Activated CD8-positive, alpha-beta memory T cell treated with anti-CD3 and anti-CD28 coated beads, Interleukin-2, amount 10 ng/mL, durations not matched to agents 7 days and 5 days (primary cell): ENCODE measurements at regions not wholly inside any gene's neighbourhood (a gene's known extent, or its start where the extent isn't known, plus 50 kb on each side); places are given as distances from the start of the nearest gene placed in this dataset.
A peak's percentile ranks its signal among the peaks of the same experiment; 100 is the strongest.
"Not testable (repeated sequence)": the region's sequence is repeated elsewhere in the genome, so short reads cannot be mapped to it uniquely, and the experiment has no call there.

Source experiments
- ATAC-seq: fragments of 150-1000 bp; cut with Tn5 transposase; one replicate; pipeline ENCODE4 v1.10.0; 2021; ENCODE audit warnings: moderate library complexity
- CTCF ChIA-PET: fragments of 350-600 bp; sonication (Branson Sonifier 250); formaldehyde crosslinking; loops from one replicate; lab custom pipeline; 2021; ENCODE audit warnings: antibody characterized with exemption; lab: Charles Lee
- DNase-seq: peaks from one replicate; pipeline ENCODE4 v3.0.0-alpha.2; 2020
- H3K27ac Mint-ChIP-seq: one replicate; pipeline ENCODE4 v1.8.0; 2021; ENCODE audit warnings: mild to moderate bottlenecking, mixed read lengths
- H3K27me3 Mint-ChIP-seq: one replicate; pipeline ENCODE4 v1.8.0; 2021; ENCODE audit warnings: mixed read lengths
- H3K36me3 Mint-ChIP-seq: one replicate; pipeline ENCODE4 v1.8.0; 2021; ENCODE audit warnings: mild to moderate bottlenecking, mixed read lengths
- H3K4me1 Mint-ChIP-seq: one replicate; pipeline ENCODE4 v1.8.0; 2021; ENCODE audit warnings: mixed read lengths
- H3K4me3 Mint-ChIP-seq: one replicate; pipeline ENCODE4 v1.8.0; 2021; ENCODE audit warnings: mild to moderate bottlenecking, moderate library complexity, mixed read lengths
- H3K9me3 Mint-ChIP-seq: one replicate; pipeline ENCODE4 v1.8.0; 2022; ENCODE audit warnings: low read depth, mixed read lengths

- CTCF ChIA-PET = interaction anchor here (0.9 to 1.1 kb wide), 2 partner anchors 9 to 11 kb away, joined by 3 to 4 read pairs; no protein-coding TSS in a partner anchor
- ATAC-seq (peak; percentile 70), DNase-seq (no peak)
- no peak overlapping the region for H3K4me3 Mint-ChIP-seq
- H3K36me3 Mint-ChIP-seq = peaks cover 2% of the 10 kb centered on the region
- H3K4me1 Mint-ChIP-seq = peaks cover 26% of the 10 kb centered on the region
- H3K9me3 Mint-ChIP-seq = no peaks in the 10 kb centered on the region
- H3K27me3 Mint-ChIP-seq = no peaks in the 10 kb centered on the region
- H3K27ac Mint-ChIP-seq = no peak overlapping the region
Measured at GRCh38 chr2:12555012-12555645, 161.6 kb upstream of the TRIB2 start.

- DNase-seq = peak; percentile 48
- CTCF ChIA-PET = interaction anchor here (1.1 to 1.5 kb wide), 2 partner anchors 104 to 160 kb away, joined by 3 to 4 read pairs; partner anchors contain the start of gene TRIB2
Measured at GRCh38 chr2:12556762-12557161, 160.0 kb upstream of the TRIB2 start.

GRCh38 chr2:12557688-12558087, 159.0 kb upstream of the TRIB2 start:
- Mint-ChIP-seq H3K27ac (no peak overlapping the region), H3K27me3 (no peaks in the 10 kb centered on the region), H3K9me3 (no peaks in the 10 kb centered on the region), H3K36me3 (peaks cover 2% of the 10 kb centered on the region), H3K4me3 (no peak overlapping the region), H3K4me1 (peaks cover 30% of the 10 kb centered on the region)
- no peak for DNase-seq
- CTCF ChIA-PET = interaction anchor here (1.5 kb wide), 1 partner anchor 159 kb away, joined by 4 read pairs; the partner anchor contains the start of gene TRIB2
- ATAC-seq = no peak

More at GRCh38 chr2:12556762-12557161, 160.0 kb upstream of the TRIB2 start:
- ATAC-seq = peak; percentile 60
- peaks cover 2% of the 10 kb centered on the region for H3K36me3 Mint-ChIP-seq
- H3K27me3 Mint-ChIP-seq = no peaks in the 10 kb centered on the region
- no peak overlapping the region for H3K4me3 Mint-ChIP-seq
- H3K9me3 Mint-ChIP-seq = no peaks in the 10 kb centered on the region
- H3K27ac Mint-ChIP-seq = no peak overlapping the region
- H3K4me1 Mint-ChIP-seq = peaks cover 26% of the 10 kb centered on the region

- H3K4me3 Mint-ChIP-seq = no peak overlapping the region
- H3K36me3 Mint-ChIP-seq = no peaks in the 10 kb centered on the region
- CTCF ChIA-PET = interaction anchor here (1.4 kb wide), 1 partner anchor 17 kb away, joined by 4 read pairs; no protein-coding TSS in a partner anchor
- H3K27me3 Mint-ChIP-seq = no peaks in the 10 kb centered on the region
- H3K27ac Mint-ChIP-seq = no peak overlapping the region
- ATAC-seq (no peak), DNase-seq (no peak)
- H3K9me3 Mint-ChIP-seq = no peaks in the 10 kb centered on the region
- H3K4me1 Mint-ChIP-seq = peaks cover 30% of the 10 kb centered on the region
Measured at GRCh38 chr2:12558519-12558918, 158.2 kb upstream of the TRIB2 start.

- CTCF ChIA-PET = no interaction called here
- ATAC-seq = no peak
- Mint-ChIP-seq H3K27ac (no peak overlapping the region), H3K36me3 (no peaks in the 10 kb centered on the region), H3K4me1 (peaks cover 16% of the 10 kb centered on the region), H3K9me3 (no peaks in the 10 kb centered on the region), H3K4me3 (no peak overlapping the region), H3K27me3 (no peaks in the 10 kb centered on the region)
- no peak for DNase-seq
Measured at GRCh38 chr2:12560618-12561017, 156.1 kb upstream of the TRIB2 start.

- no peaks in the 10 kb centered on the region for H3K36me3 Mint-ChIP-seq
Measured at GRCh38 chr2:12567411-12567810, 149.3 kb upstream of the TRIB2 start.

GRCh38 chr2:12569510-12569909, 147.2 kb upstream of the TRIB2 start:
- H3K27ac Mint-ChIP-seq, H3K9me3 Mint-ChIP-seq, H3K4me1 Mint-ChIP-seq, CTCF ChIA-PET, H3K4me3 Mint-ChIP-seq, DNase-seq, H3K27me3 Mint-ChIP-seq, H3K36me3 Mint-ChIP-seq, ATAC-seq: not testable (repeated sequence)

More at GRCh38 chr2:12567411-12567810, 149.3 kb upstream of the TRIB2 start:
- no peaks in the 10 kb centered on the region for H3K9me3 Mint-ChIP-seq
- H3K27me3 Mint-ChIP-seq = no peaks in the 10 kb centered on the region
- no peak for DNase-seq
- no peak overlapping the region for H3K4me3 Mint-ChIP-seq
- no peak overlapping the region for H3K27ac Mint-ChIP-seq
- CTCF ChIA-PET = no interaction called here
- ATAC-seq = no peak
- H3K4me1 Mint-ChIP-seq = peaks cover 10% of the 10 kb centered on the region

GRCh38 chr2:12569929-12570328, 146.8 kb upstream of the TRIB2 start:
- ATAC-seq, CTCF ChIA-PET, H3K4me1 Mint-ChIP-seq, H3K36me3 Mint-ChIP-seq, H3K9me3 Mint-ChIP-seq, H3K27ac Mint-ChIP-seq, H3K27me3 Mint-ChIP-seq, H3K4me3 Mint-ChIP-seq, DNase-seq: not testable (repeated sequence)

- H3K4me3 Mint-ChIP-seq = no peak overlapping the region
- ATAC-seq = no peak
- H3K36me3 Mint-ChIP-seq = no peaks in the 10 kb centered on the region
- CTCF ChIA-PET = no interaction called here
- no peak overlapping the region for H3K27ac Mint-ChIP-seq
- H3K4me1 Mint-ChIP-seq = no peaks in the 10 kb centered on the region
- DNase-seq = no peak
- no peaks in the 10 kb centered on the region for H3K27me3 Mint-ChIP-seq
- H3K9me3 Mint-ChIP-seq = no peaks in the 10 kb centered on the region
Measured at GRCh38 chr2:12577091-12577490, 139.6 kb upstream of the TRIB2 start.

GRCh38 chr2:12577567-12578253, 139.0 kb upstream of the TRIB2 start:
- no peak overlapping the region for H3K27ac Mint-ChIP-seq
- H3K4me1 Mint-ChIP-seq = no peaks in the 10 kb centered on the region
- no peaks in the 10 kb centered on the region for H3K36me3 Mint-ChIP-seq
- CTCF ChIA-PET = no interaction called here
- ATAC-seq (no peak), DNase-seq (no peak)
- H3K27me3 Mint-ChIP-seq = no peaks in the 10 kb centered on the region
- H3K4me3 Mint-ChIP-seq = no peak overlapping the region
- H3K9me3 Mint-ChIP-seq = no peaks in the 10 kb centered on the region

- Mint-ChIP-seq H3K4me1 (no peaks in the 10 kb centered on the region), H3K4me3 (no peak overlapping the region), H3K36me3 (no peaks in the 10 kb centered on the region), H3K9me3 (no peaks in the 10 kb centered on the region), H3K27me3 (no peaks in the 10 kb centered on the region), H3K27ac (no peak overlapping the region)
- ATAC-seq = no peak
- CTCF ChIA-PET = no interaction called here
- no peak for DNase-seq
Measured at GRCh38 chr2:12579018-12579417, 137.7 kb upstream of the TRIB2 start.

- no peak overlapping the region for H3K4me3 Mint-ChIP-seq
- no peak for DNase-seq
- H3K36me3 Mint-ChIP-seq = no peaks in the 10 kb centered on the region
- no peak overlapping the region for H3K27ac Mint-ChIP-seq
- H3K4me1 Mint-ChIP-seq = peaks cover 11% of the 10 kb centered on the region
- CTCF ChIA-PET = no interaction called here
- ATAC-seq = no peak
- no peaks in the 10 kb centered on the region for H3K9me3 Mint-ChIP-seq
- H3K27me3 Mint-ChIP-seq = no peaks in the 10 kb centered on the region
Measured at GRCh38 chr2:12584338-12584737, 132.4 kb upstream of the TRIB2 start.

- DNase-seq (no peak), ATAC-seq (no peak)
- H3K27ac Mint-ChIP-seq = no peak overlapping the region
- peaks cover 13% of the 10 kb centered on the region for H3K4me1 Mint-ChIP-seq
- no peaks in the 10 kb centered on the region for H3K27me3 Mint-ChIP-seq
- no peaks in the 10 kb centered on the region for H3K9me3 Mint-ChIP-seq
- CTCF ChIA-PET = no interaction called here
- H3K4me3 Mint-ChIP-seq = no peak overlapping the region
- no peaks in the 10 kb centered on the region for H3K36me3 Mint-ChIP-seq
Measured at GRCh38 chr2:12585784-12586183, 131.0 kb upstream of the TRIB2 start.

- DNase-seq (no peak), ATAC-seq (no peak)
- no peak overlapping the region for H3K27ac Mint-ChIP-seq
- no peaks in the 10 kb centered on the region for H3K36me3 Mint-ChIP-seq
- no peak overlapping the region for H3K4me3 Mint-ChIP-seq
- H3K27me3 Mint-ChIP-seq = no peaks in the 10 kb centered on the region
- H3K9me3 Mint-ChIP-seq = no peaks in the 10 kb centered on the region
- CTCF ChIA-PET = no interaction called here
- H3K4me1 Mint-ChIP-seq = peaks cover 13% of the 10 kb centered on the region
Measured at GRCh38 chr2:12587228-12587627, 129.5 kb upstream of the TRIB2 start.
